Neural cell (in vitro differentiated cells): ENCODE measurements at regions not wholly inside any gene's neighbourhood (a gene's known extent, or its start where the extent isn't known, plus 50 kb on each side); places are given as distances from the start of the nearest gene placed in this dataset.
A peak's percentile ranks its signal among the peaks of the same experiment; 100 is the strongest.

Experiments used
- CTCF ChIP-seq: fragments of 450-650 bp; IDR thresholded peaks from 2 replicates; pipeline ENCODE4 v1.5.1; 2014; ENCODE audit warnings: antibody characterized with exemption, mild to moderate bottlenecking, moderate library complexity; ENCODE audit not compliant: poor library complexity, severe bottlenecking
- EP300 ChIP-seq: fragments of 450-650 bp; conservative IDR thresholded peaks from 2 replicates; pipeline ENCODE4 v1.6.1; 2014; ENCODE audit warnings: antibody characterized with exemption, mild to moderate bottlenecking, moderate library complexity; ENCODE audit not compliant: poor library complexity, severe bottlenecking
- POLR2AphosphoS5 ChIP-seq: IDR thresholded peaks from 2 replicates; pipeline ENCODE4 v1.6.1; 2012
- REST ChIP-seq: IDR thresholded peaks from 2 replicates; pipeline ENCODE4 v1.6.1; 2012; ENCODE audit warnings: borderline replicate concordance

GRCh38 chr4:27111627-27112026, 251.0 kb downstream of the STIM2 start:
- TF ChIP-seq CTCF (no peak), EP300 (peak; percentile 78), REST (peak; percentile 21), POLR2AphosphoS5 (no peak)
